Stomach (tissue), 4 donors: ENCODE measurements at regions not wholly inside any gene's neighbourhood (a gene's known extent, or its start where the extent isn't known, plus 50 kb on each side); places are given as distances from the start of the nearest gene placed in this dataset.

Source experiments
- CTCF ChIP-seq, 7 experiments: fragments of 450-650 bp in 4 of 7; fragments of 200-600 bp in 3 of 7; sonication (generic) in 3 of 7; IDR thresholded peaks; one replicate each; pipeline ENCODE4 v1.5.1; 2016 to 2019; ENCODE audit warnings: antibody characterized with exemption in 7 of 7, control low read depth in 2 of 7, mild to moderate bottlenecking in 1 of 7
- POLR2AphosphoS5 ChIP-seq, 3 donors: sonication (generic); formaldehyde crosslinking; IDR thresholded peaks; one replicate each; pipeline ENCODE4 v1.6.1; 2016; ENCODE audit warnings: antibody characterized with exemption in 3 of 3

DNA sequence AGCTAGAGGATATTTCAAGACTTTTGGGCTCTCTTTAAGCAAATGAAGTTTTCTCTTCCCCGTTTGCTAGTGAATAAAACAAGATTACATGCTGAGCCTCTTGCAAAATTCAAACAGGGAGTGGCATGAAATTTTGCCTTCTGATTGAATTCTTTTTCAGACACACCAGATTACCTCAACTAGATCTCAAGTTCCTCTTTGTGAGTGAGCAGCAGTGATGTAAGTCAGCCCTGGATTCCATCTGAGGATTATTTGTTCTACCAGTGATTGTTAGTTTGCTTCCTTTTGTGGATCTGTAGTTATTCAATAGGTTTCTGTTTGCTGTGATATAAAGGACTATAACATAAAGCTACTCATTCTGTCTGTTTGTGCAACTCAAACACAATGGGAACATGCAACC, 407.7 kb downstream of the LMO7 start:
- TF ChIP-seq CTCF (IDR thresholded peaks at IDR 0.05), result no peak
- no peak for TF ChIP-seq POLR2AphosphoS5 (IDR thresholded peaks at IDR 0.05)
